Panc1 (cell line): ENCODE measurements at regions not wholly inside any gene's neighbourhood (a gene's known extent, or its start where the extent isn't known, plus 50 kb on each side); places are given as distances from the start of the nearest gene placed in this dataset.

Source experiments
- ATAC-seq: fragments of 200-7000 bp; cut with Tn5 transposase; 2 replicates; pipeline ENCODE4 v1.9.1; 2020; ENCODE audit warnings: mild to moderate bottlenecking, moderate library complexity
- BruUV-seq: library from RNA; stranded (reverse); fragments of 400-500 nt; replicated peaks from 2 replicates; lab custom pipeline; 2021; lab: Mats Ljungman, UMichigan
- CTCF ChIA-PET: fragments of 300-600 bp; sonication (Branson Sonifier 250); formaldehyde crosslinking; loops from one replicate; lab custom pipeline; 2022; ENCODE audit warnings: antibody characterized with exemption; lab: Charles Lee
- POLR2A ChIA-PET: fragments of 300-600 bp; sonication (Branson Sonifier 250); formaldehyde crosslinking; loops from one replicate; lab custom pipeline; 2022; ENCODE audit warnings: antibody characterized with exemption; lab: Charles Lee
- DNase-seq: peaks from one replicate; pipeline ENCODE4 v3.0.0-alpha.2; 2010; ENCODE audit warnings: low read depth, low spot score
- H3K27ac ChIP-seq: 2 replicates; pipeline ENCODE4 v1.5.1; 2011; ENCODE audit warnings: mild to moderate bottlenecking, low read length, inconsistent platforms
- H3K27me3 ChIP-seq: fragments of 200-500 bp; sonication (Bioruptor generic); 2 replicates; pipeline ENCODE4 v1.6.0; 2014; ENCODE audit warnings: low read length, inconsistent platforms; ENCODE audit not compliant: control insufficient read depth, insufficient read depth
- H3K36me3 ChIP-seq: fragments of 200-500 bp; sonication (Bioruptor generic); 2 replicates; pipeline ENCODE4 v1.5.1; 2014; ENCODE audit warnings: inconsistent platforms, mild to moderate bottlenecking, low read length, moderate library complexity; ENCODE audit not compliant: control insufficient read depth, insufficient read depth
- H3K4me1 ChIP-seq: 2 replicates; pipeline ENCODE4 v1.5.1; 2011; ENCODE audit warnings: inconsistent platforms, mild to moderate bottlenecking, low read length, moderate library complexity; ENCODE audit not compliant: control insufficient read depth, insufficient read depth
- H3K4me3 ChIP-seq, 2 experiments: 2 replicates each; pipeline ENCODE4 v1.5.1; 2011 to 2012; ENCODE audit warnings: low read depth in 2 of 2, low read length in 2 of 2, mild to moderate bottlenecking in 2 of 2, inconsistent platforms in 1 of 2, moderate library complexity in 1 of 2
- H3K9me3 ChIP-seq: fragments of 200-500 bp; sonication (Bioruptor generic); 2 replicates; pipeline ENCODE4 v1.5.1; 2014; ENCODE audit warnings: low read depth, mild to moderate bottlenecking, inconsistent platforms, low read length, moderate library complexity; ENCODE audit not compliant: control insufficient read depth, insufficient read depth
- POLR2AphosphoS5 ChIP-seq: IDR thresholded peaks from 2 replicates; pipeline ENCODE4 v1.6.1; 2012; ENCODE audit warnings: mild to moderate bottlenecking, low read depth, low read length, moderate library complexity
- SIN3A ChIP-seq: IDR thresholded peaks from 2 replicates; pipeline ENCODE4 v1.6.1; 2012; ENCODE audit warnings: low read depth, mild to moderate bottlenecking, low read length, moderate library complexity, borderline replicate concordance; ENCODE audit not compliant: insufficient read depth
- TCF7L2 ChIP-seq: IDR thresholded peaks from 2 replicates; pipeline ENCODE4 v1.6.1; 2011; ENCODE audit warnings: mild to moderate bottlenecking, low read depth, low read length, inconsistent platforms
- in situ Hi-C: cut with HindIII; loops from 2 replicates; pipeline ENCODE4 v1.10.0; 2016; ENCODE audit warnings: low sequenced_read_pairs, low pct_unique_long_range_greater_than_20kb
- intact Hi-C: fragments of 100-400 bp; cut with micrococcal nuclease; formaldehyde crosslinking; loops from one replicate; pipeline ENCODE4 v1.10.0; 2022; ENCODE audit not compliant: unreplicated experiment
- TF ChIP-seq, protein P1 (sequence below), 2 experiments: IDR thresholded peaks; 2 replicates each; pipeline ENCODE4 v1.6.1; 2011 to 2012; ENCODE audit warnings: low read depth in 2 of 2, control low read depth in 1 of 2, low read length in 1 of 2, mild to moderate bottlenecking in 1 of 2, moderate library complexity in 1 of 2; ENCODE audit not compliant: insufficient read depth in 1 of 2
- TF ChIP-seq, protein P2 (sequence below): fragments of 450-650 bp; IDR thresholded peaks from 2 replicates; pipeline ENCODE4 v1.5.1; 2017; ENCODE audit warnings: mild to moderate bottlenecking

- Histone ChIP-seq H3K4me1 (no peaks in the 10 kb centered on the region), H3K36me3 (no peaks in the 10 kb centered on the region), H3K4me3 (no peak overlapping the region), H3K27ac (no peak overlapping the region), H3K9me3 (peaks cover 3% of the 10 kb centered on the region; the same call in 1 of the 2 replicates), H3K27me3 (no peaks in the 10 kb centered on the region)
- in situ Hi-C loops, result no loop called here
- ATAC-seq (no peak), DNase-seq (no peak)
- no TSS peak for BruUV-seq
- ChIA-PET CTCF (no interaction called here), POLR2A (no interaction called here)
- TF ChIP-seq, protein P1, sequence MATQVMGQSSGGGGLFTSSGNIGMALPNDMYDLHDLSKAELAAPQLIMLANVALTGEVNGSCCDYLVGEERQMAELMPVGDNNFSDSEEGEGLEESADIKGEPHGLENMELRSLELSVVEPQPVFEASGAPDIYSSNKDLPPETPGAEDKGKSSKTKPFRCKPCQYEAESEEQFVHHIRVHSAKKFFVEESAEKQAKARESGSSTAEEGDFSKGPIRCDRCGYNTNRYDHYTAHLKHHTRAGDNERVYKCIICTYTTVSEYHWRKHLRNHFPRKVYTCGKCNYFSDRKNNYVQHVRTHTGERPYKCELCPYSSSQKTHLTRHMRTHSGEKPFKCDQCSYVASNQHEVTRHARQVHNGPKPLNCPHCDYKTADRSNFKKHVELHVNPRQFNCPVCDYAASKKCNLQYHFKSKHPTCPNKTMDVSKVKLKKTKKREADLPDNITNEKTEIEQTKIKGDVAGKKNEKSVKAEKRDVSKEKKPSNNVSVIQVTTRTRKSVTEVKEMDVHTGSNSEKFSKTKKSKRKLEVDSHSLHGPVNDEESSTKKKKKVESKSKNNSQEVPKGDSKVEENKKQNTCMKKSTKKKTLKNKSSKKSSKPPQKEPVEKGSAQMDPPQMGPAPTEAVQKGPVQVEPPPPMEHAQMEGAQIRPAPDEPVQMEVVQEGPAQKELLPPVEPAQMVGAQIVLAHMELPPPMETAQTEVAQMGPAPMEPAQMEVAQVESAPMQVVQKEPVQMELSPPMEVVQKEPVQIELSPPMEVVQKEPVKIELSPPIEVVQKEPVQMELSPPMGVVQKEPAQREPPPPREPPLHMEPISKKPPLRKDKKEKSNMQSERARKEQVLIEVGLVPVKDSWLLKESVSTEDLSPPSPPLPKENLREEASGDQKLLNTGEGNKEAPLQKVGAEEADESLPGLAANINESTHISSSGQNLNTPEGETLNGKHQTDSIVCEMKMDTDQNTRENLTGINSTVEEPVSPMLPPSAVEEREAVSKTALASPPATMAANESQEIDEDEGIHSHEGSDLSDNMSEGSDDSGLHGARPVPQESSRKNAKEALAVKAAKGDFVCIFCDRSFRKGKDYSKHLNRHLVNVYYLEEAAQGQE (IDR thresholded peaks at IDR 0.05; ENCODE audit: insufficient read depth in 1 of 2, low read depth in 2 of 2, low read length in 1 of 2), result no peak
- no peak for TF ChIP-seq SIN3A
- TF ChIP-seq POLR2AphosphoS5, result no peak
- TF ChIP-seq, protein P2, sequence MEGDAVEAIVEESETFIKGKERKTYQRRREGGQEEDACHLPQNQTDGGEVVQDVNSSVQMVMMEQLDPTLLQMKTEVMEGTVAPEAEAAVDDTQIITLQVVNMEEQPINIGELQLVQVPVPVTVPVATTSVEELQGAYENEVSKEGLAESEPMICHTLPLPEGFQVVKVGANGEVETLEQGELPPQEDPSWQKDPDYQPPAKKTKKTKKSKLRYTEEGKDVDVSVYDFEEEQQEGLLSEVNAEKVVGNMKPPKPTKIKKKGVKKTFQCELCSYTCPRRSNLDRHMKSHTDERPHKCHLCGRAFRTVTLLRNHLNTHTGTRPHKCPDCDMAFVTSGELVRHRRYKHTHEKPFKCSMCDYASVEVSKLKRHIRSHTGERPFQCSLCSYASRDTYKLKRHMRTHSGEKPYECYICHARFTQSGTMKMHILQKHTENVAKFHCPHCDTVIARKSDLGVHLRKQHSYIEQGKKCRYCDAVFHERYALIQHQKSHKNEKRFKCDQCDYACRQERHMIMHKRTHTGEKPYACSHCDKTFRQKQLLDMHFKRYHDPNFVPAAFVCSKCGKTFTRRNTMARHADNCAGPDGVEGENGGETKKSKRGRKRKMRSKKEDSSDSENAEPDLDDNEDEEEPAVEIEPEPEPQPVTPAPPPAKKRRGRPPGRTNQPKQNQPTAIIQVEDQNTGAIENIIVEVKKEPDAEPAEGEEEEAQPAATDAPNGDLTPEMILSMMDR, result no peak
- TF ChIP-seq TCF7L2, result no peak
- intact Hi-C loops, result no loop called here
Observed at GRCh38 chr3:177770383-177771230, 573.3 kb upstream of the TBL1XR1 start.

GRCh38 chr3:177771780-177772179 lies 574.5 kb upstream of the TBL1XR1 start:
- TF ChIP-seq SIN3A, result no peak
- TF ChIP-seq, protein P2, result no peak
- TF ChIP-seq TCF7L2, result no peak
- no peak for TF ChIP-seq POLR2AphosphoS5
- TF ChIP-seq, protein P1 (IDR thresholded peaks at IDR 0.05; ENCODE audit: insufficient read depth in 1 of 2, low read depth in 2 of 2, low read length in 1 of 2), result no peak
- ChIA-PET POLR2A (no interaction called here), CTCF (no interaction called here)
- Histone ChIP-seq H3K27ac (no peak overlapping the region), H3K36me3 (no peaks in the 10 kb centered on the region), H3K9me3 (peaks cover 3% of the 10 kb centered on the region; the same call in 1 of the 2 replicates), H3K27me3 (no peaks in the 10 kb centered on the region), H3K4me3 (no peak overlapping the region), H3K4me1 (no peaks in the 10 kb centered on the region)
- in situ Hi-C loops (no loop called here), intact Hi-C loops (no loop called here)
- DNase-seq (no peak), ATAC-seq (no peak)
- no TSS peak for BruUV-seq
